ENCODE measurements at regions not wholly inside any gene's neighbourhood (a gene's known extent, or its start where the extent isn't known, plus 50 kb on each side); places are given as distances from the start of the nearest gene placed in this dataset.

GRCh38 chr11:104661471-104661870, 236.8 kb downstream of the CASP12 start:
- no peak for DNase-seq (ENCODE audit: low read depth, low spot score)
- Mint-ChIP-seq H3K4me1 (no peaks in the 10 kb centered on the region), H3K27me3 (ENCODE audit: low read depth) (no peaks in the 10 kb centered on the region), H3K27ac (ENCODE audit: unreplicated experiment) (no peak overlapping the region), H3K4me3 (no peak overlapping the region), H3K9me3 (peaks cover 4% of the 10 kb centered on the region), H3K36me3 (ENCODE audit: low read depth) (no peaks in the 10 kb centered on the region)
- TF ChIP-seq, protein P1, sequence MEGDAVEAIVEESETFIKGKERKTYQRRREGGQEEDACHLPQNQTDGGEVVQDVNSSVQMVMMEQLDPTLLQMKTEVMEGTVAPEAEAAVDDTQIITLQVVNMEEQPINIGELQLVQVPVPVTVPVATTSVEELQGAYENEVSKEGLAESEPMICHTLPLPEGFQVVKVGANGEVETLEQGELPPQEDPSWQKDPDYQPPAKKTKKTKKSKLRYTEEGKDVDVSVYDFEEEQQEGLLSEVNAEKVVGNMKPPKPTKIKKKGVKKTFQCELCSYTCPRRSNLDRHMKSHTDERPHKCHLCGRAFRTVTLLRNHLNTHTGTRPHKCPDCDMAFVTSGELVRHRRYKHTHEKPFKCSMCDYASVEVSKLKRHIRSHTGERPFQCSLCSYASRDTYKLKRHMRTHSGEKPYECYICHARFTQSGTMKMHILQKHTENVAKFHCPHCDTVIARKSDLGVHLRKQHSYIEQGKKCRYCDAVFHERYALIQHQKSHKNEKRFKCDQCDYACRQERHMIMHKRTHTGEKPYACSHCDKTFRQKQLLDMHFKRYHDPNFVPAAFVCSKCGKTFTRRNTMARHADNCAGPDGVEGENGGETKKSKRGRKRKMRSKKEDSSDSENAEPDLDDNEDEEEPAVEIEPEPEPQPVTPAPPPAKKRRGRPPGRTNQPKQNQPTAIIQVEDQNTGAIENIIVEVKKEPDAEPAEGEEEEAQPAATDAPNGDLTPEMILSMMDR (conservative IDR thresholded peaks at IDR 0.05): no peak

GRCh38 chr11:104658177-104658576, 240.1 kb downstream of the CASP12 start:
- Mint-ChIP-seq H3K9me3 (peaks cover 4% of the 10 kb centered on the region), H3K27ac (ENCODE audit: unreplicated experiment) (no peak overlapping the region), H3K36me3 (ENCODE audit: low read depth) (no peaks in the 10 kb centered on the region), H3K27me3 (ENCODE audit: low read depth) (no peaks in the 10 kb centered on the region), H3K4me3 (no peak overlapping the region), H3K4me1 (no peaks in the 10 kb centered on the region)
- TF ChIP-seq, protein P1 (conservative IDR thresholded peaks at IDR 0.05): no peak
- DNase-seq (ENCODE audit: low read depth, low spot score): no peak

- TF ChIP-seq, protein P1 (conservative IDR thresholded peaks at IDR 0.05): no peak
- H3K27me3 Mint-ChIP-seq (ENCODE audit: low read depth): no peaks in the 10 kb centered on the region
- DNase-seq (ENCODE audit: low read depth, low spot score): no peak
- H3K4me1 Mint-ChIP-seq: no peaks in the 10 kb centered on the region
- H3K36me3 Mint-ChIP-seq (ENCODE audit: low read depth): no peaks in the 10 kb centered on the region
- no peak overlapping the region for H3K27ac Mint-ChIP-seq (ENCODE audit: unreplicated experiment)
- H3K4me3 Mint-ChIP-seq: no peak overlapping the region
- H3K9me3 Mint-ChIP-seq: peaks cover 4% of the 10 kb centered on the region
Observed at GRCh38 chr11:104657083-104657482, 241.2 kb downstream of the CASP12 start.

DNA sequence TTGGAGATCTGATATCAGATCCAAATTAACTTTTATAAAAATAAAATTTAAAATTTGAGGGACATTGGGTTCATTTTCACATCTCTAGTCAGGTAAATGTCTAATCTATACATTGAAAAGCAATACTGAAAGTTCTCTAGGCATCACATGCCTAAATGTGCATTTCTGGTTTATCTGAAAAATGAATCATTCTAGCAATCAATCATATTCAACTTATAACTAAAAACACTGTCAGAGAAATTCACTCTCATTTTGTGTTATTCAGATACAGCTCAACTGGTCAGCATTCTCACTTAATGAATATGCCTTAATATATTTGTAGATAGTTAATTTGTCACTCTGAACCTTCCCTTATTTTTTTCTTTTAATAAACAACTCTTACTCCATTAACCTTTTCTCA, 243.2 kb downstream of the CASP12 start:
- Mint-ChIP-seq H3K9me3 (peaks cover 4% of the 10 kb centered on the region), H3K36me3 (ENCODE audit: low read depth) (no peaks in the 10 kb centered on the region), H3K27ac (ENCODE audit: unreplicated experiment) (no peak overlapping the region), H3K4me1 (no peaks in the 10 kb centered on the region), H3K27me3 (ENCODE audit: low read depth) (no peaks in the 10 kb centered on the region), H3K4me3 (no peak overlapping the region)
- no peak for DNase-seq (ENCODE audit: low read depth, low spot score)
- TF ChIP-seq, protein P1 (conservative IDR thresholded peaks at IDR 0.05): no peak

GRCh38 chr11:104654181-104654813, 244.0 kb downstream of the CASP12 start:
- TF ChIP-seq, protein P1 (conservative IDR thresholded peaks at IDR 0.05): no peak
- Mint-ChIP-seq H3K4me1 (no peaks in the 10 kb centered on the region), H3K27ac (ENCODE audit: unreplicated experiment) (no peak overlapping the region), H3K36me3 (ENCODE audit: low read depth) (no peaks in the 10 kb centered on the region), H3K9me3 (peaks cover 3% of the 10 kb centered on the region), H3K4me3 (no peak overlapping the region), H3K27me3 (ENCODE audit: low read depth) (no peaks in the 10 kb centered on the region)
- DNase-seq (ENCODE audit: low read depth, low spot score): no peak
